ENCODE measurements at regions not wholly inside any gene's neighbourhood (a gene's known extent, or its start where the extent isn't known, plus 50 kb on each side); places are given as distances from the start of the nearest gene placed in this dataset.

DNA sequence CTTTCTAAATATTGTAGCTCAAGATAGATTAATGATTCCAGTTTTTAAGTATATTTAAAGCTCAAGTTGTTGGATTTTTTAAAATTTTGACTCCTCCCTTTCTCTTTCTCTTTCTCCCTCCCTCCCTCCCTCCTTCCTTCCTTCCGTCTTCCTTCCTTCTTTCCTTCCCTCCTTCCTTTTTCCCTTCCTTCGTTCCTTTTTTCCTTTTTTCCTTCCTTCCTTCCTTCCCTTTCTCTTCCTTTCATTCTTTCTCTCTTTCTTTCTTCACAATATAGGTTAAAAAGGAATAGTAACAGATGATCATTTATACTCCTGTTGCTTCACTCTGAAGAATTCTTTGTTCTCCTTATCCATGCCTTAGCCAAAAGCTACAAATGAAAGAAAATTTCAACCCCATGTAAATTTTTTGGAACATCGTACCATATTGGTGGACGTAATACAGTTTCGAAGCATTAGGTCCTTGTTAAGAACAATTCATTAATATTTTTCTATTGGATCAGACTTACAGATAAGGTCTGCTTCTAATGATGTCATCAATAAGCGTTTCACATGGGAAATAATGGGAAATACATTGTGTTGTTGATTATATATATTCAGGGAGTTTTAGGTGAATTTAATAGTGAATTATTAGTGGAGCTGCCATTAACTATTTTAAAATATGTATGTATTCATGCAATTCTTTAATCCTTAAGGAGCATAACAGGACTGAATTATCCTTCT is 139.6 kb upstream of the SLC35B3 start:
- FAIRE-seq, result no peak
- Histone ChIP-seq H3K27me3 (ENCODE audit: control insufficient read depth in 3 of 3, insufficient read depth in 3 of 3, low read length in 3 of 3) (no peaks in the 10 kb centered on the region), H3K27ac (ENCODE audit: low read depth in 1 of 3, low read length in 2 of 3) (no peak overlapping the region), H3K9me3 (ENCODE audit: control insufficient read depth in 2 of 2, insufficient read depth in 1 of 2, low read depth in 1 of 2, low read length in 1 of 2) (no peaks in the 10 kb centered on the region), H3K4me1 (ENCODE audit: control insufficient read depth in 3 of 3, insufficient read depth in 2 of 3, low read depth in 1 of 3, low read length in 2 of 3) (no peaks in the 10 kb centered on the region), H3K36me3 (ENCODE audit: control insufficient read depth in 3 of 3, insufficient read depth in 2 of 3, low read depth in 1 of 3, low read length in 3 of 3) (no peaks in the 10 kb centered on the region), H3K4me3 (ENCODE audit: low read depth in 1 of 3, low read length in 3 of 3) (no peak overlapping the region)
- WGBS, 3 donors, result 79 to 85% (median 79%) methylated on average over 6 of the region's 6 CpGs
- no peak for DNase-seq

GRCh38 chr6:8574311-8574710 is 139.0 kb upstream of the SLC35B3 start:
- no peaks in the 10 kb centered on the region for H3K36me3 ChIP-seq (ENCODE audit: control insufficient read depth in 3 of 3, insufficient read depth in 2 of 3, low read depth in 1 of 3, low read length in 3 of 3)
- no peak overlapping the region for H3K27ac ChIP-seq (ENCODE audit: low read depth in 1 of 3, low read length in 2 of 3)
- FAIRE-seq, result no peak
- H3K9me3 ChIP-seq (ENCODE audit: control insufficient read depth in 2 of 2, insufficient read depth in 1 of 2, low read depth in 1 of 2, low read length in 1 of 2), result no peaks in the 10 kb centered on the region
- no peak for DNase-seq
- no peak overlapping the region for H3K4me3 ChIP-seq (ENCODE audit: low read depth in 1 of 3, low read length in 3 of 3)
- WGBS, 3 donors, result 93 to 96% (median 96%) methylated on average over 2 of the region's 2 CpGs
- H3K27me3 ChIP-seq (ENCODE audit: control insufficient read depth in 3 of 3, insufficient read depth in 3 of 3, low read length in 3 of 3), result no peaks in the 10 kb centered on the region
- H3K4me1 ChIP-seq (ENCODE audit: control insufficient read depth in 3 of 3, insufficient read depth in 2 of 3, low read depth in 1 of 3, low read length in 2 of 3), result no peaks in the 10 kb centered on the region

GRCh38 chr6:8570256-8570920 is 135.0 kb upstream of the SLC35B3 start:
- Histone ChIP-seq H3K27me3 (ENCODE audit: control insufficient read depth in 3 of 3, insufficient read depth in 3 of 3, low read length in 3 of 3) (no peaks in the 10 kb centered on the region), H3K9me3 (ENCODE audit: control insufficient read depth in 2 of 2, insufficient read depth in 1 of 2, low read depth in 1 of 2, low read length in 1 of 2) (no peaks in the 10 kb centered on the region), H3K36me3 (ENCODE audit: control insufficient read depth in 3 of 3, insufficient read depth in 2 of 3, low read depth in 1 of 3, low read length in 3 of 3) (no peaks in the 10 kb centered on the region), H3K4me3 (ENCODE audit: low read depth in 1 of 3, low read length in 3 of 3) (no peak overlapping the region), H3K4me1 (ENCODE audit: control insufficient read depth in 3 of 3, insufficient read depth in 2 of 3, low read depth in 1 of 3, low read length in 2 of 3) (no peaks in the 10 kb centered on the region), H3K27ac (ENCODE audit: low read depth in 1 of 3, low read length in 2 of 3) (no peak overlapping the region)
- no peak for FAIRE-seq
- no peak for DNase-seq
- WGBS, 3 donors, result 77 to 79% (median 78%) methylated on average over 6 of the region's 6 CpGs

GRCh38 chr6:8562125-8562524 is 126.8 kb upstream of the SLC35B3 start:
- H3K27me3 ChIP-seq (ENCODE audit: control insufficient read depth in 3 of 3, insufficient read depth in 3 of 3, low read length in 3 of 3), result no peaks in the 10 kb centered on the region
- H3K4me3 ChIP-seq (ENCODE audit: low read depth in 1 of 3, low read length in 3 of 3), result no peak overlapping the region
- no peaks in the 10 kb centered on the region for H3K4me1 ChIP-seq (ENCODE audit: control insufficient read depth in 3 of 3, insufficient read depth in 2 of 3, low read depth in 1 of 3, low read length in 2 of 3)
- no peaks in the 10 kb centered on the region for H3K36me3 ChIP-seq (ENCODE audit: control insufficient read depth in 3 of 3, insufficient read depth in 2 of 3, low read depth in 1 of 3, low read length in 3 of 3)
- no peaks in the 10 kb centered on the region for H3K9me3 ChIP-seq (ENCODE audit: control insufficient read depth in 2 of 2, insufficient read depth in 1 of 2, low read depth in 1 of 2, low read length in 1 of 2)
- WGBS, 3 donors, result 61 to 64% (median 64%) methylated on average over 3 of the region's 3 CpGs
- DNase-seq (no peak), FAIRE-seq (no peak)
- H3K27ac ChIP-seq (ENCODE audit: low read depth in 1 of 3, low read length in 2 of 3), result no peak overlapping the region

GRCh38 chr6:8558953-8559352 is 123.6 kb upstream of the SLC35B3 start:
- Histone ChIP-seq H3K4me1 (ENCODE audit: control insufficient read depth in 3 of 3, insufficient read depth in 2 of 3, low read depth in 1 of 3, low read length in 2 of 3) (no peaks in the 10 kb centered on the region), H3K9me3 (ENCODE audit: control insufficient read depth in 2 of 2, insufficient read depth in 1 of 2, low read depth in 1 of 2, low read length in 1 of 2) (no peaks in the 10 kb centered on the region), H3K27me3 (ENCODE audit: control insufficient read depth in 3 of 3, insufficient read depth in 3 of 3, low read length in 3 of 3) (no peaks in the 10 kb centered on the region), H3K4me3 (ENCODE audit: low read depth in 1 of 3, low read length in 3 of 3) (no peak overlapping the region), H3K27ac (ENCODE audit: low read depth in 1 of 3, low read length in 2 of 3) (no peak overlapping the region), H3K36me3 (ENCODE audit: control insufficient read depth in 3 of 3, insufficient read depth in 2 of 3, low read depth in 1 of 3, low read length in 3 of 3) (no peaks in the 10 kb centered on the region)
- FAIRE-seq (no peak), DNase-seq (no peak)
- 42 to 61% (median 52%) methylated on average over 4 of the region's 4 CpGs for WGBS, 3 donors

DNA sequence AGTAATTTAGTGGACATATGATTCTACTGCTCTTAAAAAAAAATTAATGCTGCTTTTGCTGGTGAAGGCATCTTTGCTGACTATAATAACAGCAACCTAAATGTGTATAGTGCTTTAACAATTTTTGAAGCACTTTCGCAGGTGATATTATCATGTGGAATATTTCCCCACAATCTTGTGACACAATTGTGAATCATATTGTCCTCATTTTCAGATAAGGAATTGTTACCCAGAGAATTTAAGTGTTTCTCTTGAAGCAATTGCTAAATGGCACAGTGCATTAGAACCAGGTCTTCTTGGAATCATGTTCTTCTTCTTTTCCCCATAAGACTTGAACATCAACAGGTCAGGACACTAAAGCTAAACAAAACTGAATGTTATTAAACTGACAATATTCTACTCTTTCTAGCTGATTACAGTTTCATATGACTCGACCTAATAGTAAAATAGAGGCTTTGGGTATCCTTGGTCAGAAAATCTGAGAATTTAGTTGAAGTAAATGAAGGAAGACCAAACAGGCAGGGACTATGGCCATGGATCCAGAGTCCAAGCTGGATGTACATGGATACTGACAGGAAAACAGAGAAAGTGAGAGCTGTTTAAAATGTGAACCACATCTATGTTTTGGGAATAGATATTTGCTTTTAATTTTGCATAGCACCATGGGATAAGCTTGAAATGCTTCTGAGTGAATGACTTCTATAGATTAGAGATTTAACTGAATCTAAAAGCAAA is 121.8 kb upstream of the SLC35B3 start:
- FAIRE-seq, result no peak

GRCh38 chr6:8556370-8557013 is 121.1 kb upstream of the SLC35B3 start:
- no peaks in the 10 kb centered on the region for H3K36me3 ChIP-seq (ENCODE audit: control insufficient read depth in 3 of 3, insufficient read depth in 2 of 3, low read depth in 1 of 3, low read length in 3 of 3)
- WGBS, 3 donors, result 36 to 70% (median 59%) methylated on average over 1 of the region's 1 CpG
- FAIRE-seq, result no peak
- no peaks in the 10 kb centered on the region for H3K27me3 ChIP-seq (ENCODE audit: control insufficient read depth in 3 of 3, insufficient read depth in 3 of 3, low read length in 3 of 3)
- H3K4me3 ChIP-seq (ENCODE audit: low read depth in 1 of 3, low read length in 3 of 3), result no peak overlapping the region
- no peak for DNase-seq
- H3K4me1 ChIP-seq (ENCODE audit: control insufficient read depth in 3 of 3, insufficient read depth in 2 of 3, low read depth in 1 of 3, low read length in 2 of 3), result no peaks in the 10 kb centered on the region
- H3K27ac ChIP-seq (ENCODE audit: low read depth in 1 of 3, low read length in 2 of 3), result no peak overlapping the region
- H3K9me3 ChIP-seq (ENCODE audit: control insufficient read depth in 2 of 2, insufficient read depth in 1 of 2, low read depth in 1 of 2, low read length in 1 of 2), result no peaks in the 10 kb centered on the region

More for the DNA sequence above, 121.8 kb upstream of the SLC35B3 start:
- Histone ChIP-seq H3K27ac (ENCODE audit: low read depth in 1 of 3, low read length in 2 of 3) (no peak overlapping the region), H3K27me3 (ENCODE audit: control insufficient read depth in 3 of 3, insufficient read depth in 3 of 3, low read length in 3 of 3) (no peaks in the 10 kb centered on the region), H3K9me3 (ENCODE audit: control insufficient read depth in 2 of 2, insufficient read depth in 1 of 2, low read depth in 1 of 2, low read length in 1 of 2) (no peaks in the 10 kb centered on the region), H3K36me3 (ENCODE audit: control insufficient read depth in 3 of 3, insufficient read depth in 2 of 3, low read depth in 1 of 3, low read length in 3 of 3) (no peaks in the 10 kb centered on the region), H3K4me1 (ENCODE audit: control insufficient read depth in 3 of 3, insufficient read depth in 2 of 3, low read depth in 1 of 3, low read length in 2 of 3) (no peaks in the 10 kb centered on the region), H3K4me3 (ENCODE audit: low read depth in 1 of 3, low read length in 3 of 3) (no peak overlapping the region)
- 48 to 69% (median 61%) methylated on average over 2 of the region's 2 CpGs for WGBS, 3 donors
- DNase-seq, result no peak

GRCh38 chr6:8551993-8552392 is 116.6 kb upstream of the SLC35B3 start:
- 79 to 86% (median 81%) methylated on average over 2 of the region's 2 CpGs for WGBS, 3 donors
- Histone ChIP-seq H3K36me3 (ENCODE audit: control insufficient read depth in 3 of 3, insufficient read depth in 2 of 3, low read depth in 1 of 3, low read length in 3 of 3) (no peaks in the 10 kb centered on the region), H3K4me1 (ENCODE audit: control insufficient read depth in 3 of 3, insufficient read depth in 2 of 3, low read depth in 1 of 3, low read length in 2 of 3) (no peaks in the 10 kb centered on the region), H3K27me3 (ENCODE audit: control insufficient read depth in 3 of 3, insufficient read depth in 3 of 3, low read length in 3 of 3) (no peaks in the 10 kb centered on the region), H3K9me3 (ENCODE audit: control insufficient read depth in 2 of 2, insufficient read depth in 1 of 2, low read depth in 1 of 2, low read length in 1 of 2) (no peaks in the 10 kb centered on the region), H3K4me3 (ENCODE audit: low read depth in 1 of 3, low read length in 3 of 3) (no peak overlapping the region), H3K27ac (ENCODE audit: low read depth in 1 of 3, low read length in 2 of 3) (no peak overlapping the region)
- FAIRE-seq (no peak), DNase-seq (no peak)

Measured in small intestine (tissue), 7 donors.